Ishikawa (cell line): ENCODE measurements at regions not wholly inside any gene's neighbourhood (a gene's known extent, or its start where the extent isn't known, plus 50 kb on each side); places are given as distances from the start of the nearest gene placed in this dataset.

Experiments used
- CEBPB ChIP-seq: IDR thresholded peaks from 2 replicates; pipeline ENCODE4 v1.6.1; 2012
- CREB1 ChIP-seq: IDR thresholded peaks from 2 replicates; pipeline ENCODE4 v1.6.1; 2012; ENCODE audit warnings: low read depth
- EGR1 ChIP-seq: IDR thresholded peaks from 2 replicates; pipeline ENCODE4 v1.6.1; 2012
- EP300 ChIP-seq: IDR thresholded peaks from 2 replicates; pipeline ENCODE4 v1.6.1; 2012; ENCODE audit warnings: borderline replicate concordance
- FOXM1 ChIP-seq: IDR thresholded peaks from 2 replicates; pipeline ENCODE4 v1.6.1; 2012; ENCODE audit warnings: low read depth, borderline replicate concordance
- NFIC ChIP-seq: IDR thresholded peaks from 2 replicates; pipeline ENCODE4 v1.6.1; 2012
- RAD21 ChIP-seq: IDR thresholded peaks from 2 replicates; pipeline ENCODE4 v1.6.1; 2012; ENCODE audit warnings: low read depth
- TAF1 ChIP-seq: IDR thresholded peaks from 2 replicates; pipeline ENCODE4 v1.6.1; 2012; ENCODE audit warnings: low read depth, mild to moderate bottlenecking
- TCF12 ChIP-seq: IDR thresholded peaks from 2 replicates; pipeline ENCODE4 v1.6.1; 2012; ENCODE audit warnings: low read depth
- TEAD4 ChIP-seq: IDR thresholded peaks from 2 replicates; pipeline ENCODE4 v1.6.1; 2012
- YY1 ChIP-seq: IDR thresholded peaks from 2 replicates; pipeline ENCODE4 v1.6.1; 2012; ENCODE audit warnings: low read depth
- ZBTB7A ChIP-seq: IDR thresholded peaks from 2 replicates; pipeline ENCODE4 v1.6.1; 2012; ENCODE audit warnings: low read depth
- TF ChIP-seq, protein P1 (sequence below): IDR thresholded peaks from 2 replicates; pipeline ENCODE4 v1.6.1; 2012
- TF ChIP-seq, protein P2 (sequence below): IDR thresholded peaks from 2 replicates; pipeline ENCODE4 v1.6.1; 2012
- TF ChIP-seq, protein P3 (sequence below): IDR thresholded peaks from 2 replicates; pipeline ENCODE4 v1.6.1; 2012; ENCODE audit warnings: low read depth, mild to moderate bottlenecking

DNA sequence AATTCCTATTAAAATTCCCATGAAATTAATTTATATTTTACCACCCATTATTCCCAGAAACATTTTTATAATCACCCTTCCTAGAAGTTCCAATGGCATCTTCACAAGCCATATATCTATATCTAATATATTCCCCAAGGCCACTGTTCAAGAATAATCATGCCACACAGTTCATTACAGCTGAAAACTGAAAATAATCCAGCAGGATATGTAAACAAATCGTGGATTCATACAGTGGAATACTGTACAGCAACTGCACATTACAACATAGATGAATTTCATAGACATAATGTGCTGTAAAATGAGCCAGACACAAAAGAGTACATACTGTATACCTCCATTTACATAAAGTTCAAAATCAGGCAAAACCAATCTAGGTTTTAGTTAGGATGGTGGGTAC, 63.9 kb upstream of the SERPINE2 start:
- TF ChIP-seq, protein P1, sequence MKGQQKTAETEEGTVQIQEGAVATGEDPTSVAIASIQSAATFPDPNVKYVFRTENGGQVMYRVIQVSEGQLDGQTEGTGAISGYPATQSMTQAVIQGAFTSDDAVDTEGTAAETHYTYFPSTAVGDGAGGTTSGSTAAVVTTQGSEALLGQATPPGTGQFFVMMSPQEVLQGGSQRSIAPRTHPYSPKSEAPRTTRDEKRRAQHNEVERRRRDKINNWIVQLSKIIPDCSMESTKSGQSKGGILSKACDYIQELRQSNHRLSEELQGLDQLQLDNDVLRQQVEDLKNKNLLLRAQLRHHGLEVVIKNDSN, result no peak
- no peak for TF ChIP-seq YY1
- no peak for TF ChIP-seq TEAD4
- TF ChIP-seq EGR1, result no peak
- TF ChIP-seq TAF1, result no peak
- no peak for TF ChIP-seq CEBPB
- TF ChIP-seq, protein P2, sequence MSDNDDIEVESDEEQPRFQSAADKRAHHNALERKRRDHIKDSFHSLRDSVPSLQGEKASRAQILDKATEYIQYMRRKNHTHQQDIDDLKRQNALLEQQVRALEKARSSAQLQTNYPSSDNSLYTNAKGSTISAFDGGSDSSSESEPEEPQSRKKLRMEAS, result no peak
- no peak for TF ChIP-seq EP300
- no peak for TF ChIP-seq ZBTB7A
- no peak for TF ChIP-seq RAD21
- no peak for TF ChIP-seq NFIC
- TF ChIP-seq, protein P3, sequence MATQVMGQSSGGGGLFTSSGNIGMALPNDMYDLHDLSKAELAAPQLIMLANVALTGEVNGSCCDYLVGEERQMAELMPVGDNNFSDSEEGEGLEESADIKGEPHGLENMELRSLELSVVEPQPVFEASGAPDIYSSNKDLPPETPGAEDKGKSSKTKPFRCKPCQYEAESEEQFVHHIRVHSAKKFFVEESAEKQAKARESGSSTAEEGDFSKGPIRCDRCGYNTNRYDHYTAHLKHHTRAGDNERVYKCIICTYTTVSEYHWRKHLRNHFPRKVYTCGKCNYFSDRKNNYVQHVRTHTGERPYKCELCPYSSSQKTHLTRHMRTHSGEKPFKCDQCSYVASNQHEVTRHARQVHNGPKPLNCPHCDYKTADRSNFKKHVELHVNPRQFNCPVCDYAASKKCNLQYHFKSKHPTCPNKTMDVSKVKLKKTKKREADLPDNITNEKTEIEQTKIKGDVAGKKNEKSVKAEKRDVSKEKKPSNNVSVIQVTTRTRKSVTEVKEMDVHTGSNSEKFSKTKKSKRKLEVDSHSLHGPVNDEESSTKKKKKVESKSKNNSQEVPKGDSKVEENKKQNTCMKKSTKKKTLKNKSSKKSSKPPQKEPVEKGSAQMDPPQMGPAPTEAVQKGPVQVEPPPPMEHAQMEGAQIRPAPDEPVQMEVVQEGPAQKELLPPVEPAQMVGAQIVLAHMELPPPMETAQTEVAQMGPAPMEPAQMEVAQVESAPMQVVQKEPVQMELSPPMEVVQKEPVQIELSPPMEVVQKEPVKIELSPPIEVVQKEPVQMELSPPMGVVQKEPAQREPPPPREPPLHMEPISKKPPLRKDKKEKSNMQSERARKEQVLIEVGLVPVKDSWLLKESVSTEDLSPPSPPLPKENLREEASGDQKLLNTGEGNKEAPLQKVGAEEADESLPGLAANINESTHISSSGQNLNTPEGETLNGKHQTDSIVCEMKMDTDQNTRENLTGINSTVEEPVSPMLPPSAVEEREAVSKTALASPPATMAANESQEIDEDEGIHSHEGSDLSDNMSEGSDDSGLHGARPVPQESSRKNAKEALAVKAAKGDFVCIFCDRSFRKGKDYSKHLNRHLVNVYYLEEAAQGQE, result no peak
- TF ChIP-seq CREB1, result no peak

DNA sequence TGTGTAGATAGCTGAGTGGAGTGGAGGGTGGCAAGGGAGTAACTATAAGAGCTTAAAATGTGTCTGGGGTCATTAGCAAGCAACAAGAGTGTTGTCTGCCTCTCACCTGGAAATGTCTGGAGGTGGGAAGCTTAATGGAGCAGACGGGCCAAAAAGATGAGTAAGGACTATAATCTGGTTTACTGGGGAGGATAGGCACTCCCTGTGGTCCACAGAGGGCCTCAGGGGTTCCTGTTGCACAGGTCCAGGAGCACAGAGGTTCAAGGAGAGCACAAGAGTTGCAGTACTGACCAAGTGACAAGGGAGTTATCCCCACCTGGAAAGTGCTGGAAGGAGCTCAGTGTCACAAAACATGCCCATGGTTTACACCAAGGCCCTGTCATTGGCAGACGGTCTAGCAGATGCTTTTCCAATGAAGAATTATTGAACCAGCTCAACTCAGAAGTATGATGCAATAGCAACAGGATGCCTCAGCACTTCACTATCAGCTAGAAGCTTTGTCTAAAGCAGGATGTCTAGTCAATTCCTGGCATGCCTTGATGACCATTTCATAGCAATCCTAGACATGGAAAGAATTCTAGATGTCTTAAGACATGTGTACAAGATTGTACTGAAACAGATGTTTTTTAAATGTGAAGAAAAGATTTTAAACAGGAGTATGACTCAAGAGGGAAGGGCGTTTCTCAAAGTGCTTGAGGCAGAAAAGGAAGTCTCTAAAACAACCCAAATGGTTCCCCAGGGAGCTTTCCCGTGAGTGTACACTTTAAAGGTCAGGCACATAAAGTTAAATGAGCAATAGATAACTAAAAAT, 62.9 kb upstream of the SERPINE2 start:
- no peak for TF ChIP-seq FOXM1
- no peak for TF ChIP-seq TEAD4
- no peak for TF ChIP-seq NFIC
- TF ChIP-seq CREB1, result no peak
- TF ChIP-seq EGR1, result no peak
- TF ChIP-seq, protein P2, result no peak
- no peak for TF ChIP-seq TCF12

DNA sequence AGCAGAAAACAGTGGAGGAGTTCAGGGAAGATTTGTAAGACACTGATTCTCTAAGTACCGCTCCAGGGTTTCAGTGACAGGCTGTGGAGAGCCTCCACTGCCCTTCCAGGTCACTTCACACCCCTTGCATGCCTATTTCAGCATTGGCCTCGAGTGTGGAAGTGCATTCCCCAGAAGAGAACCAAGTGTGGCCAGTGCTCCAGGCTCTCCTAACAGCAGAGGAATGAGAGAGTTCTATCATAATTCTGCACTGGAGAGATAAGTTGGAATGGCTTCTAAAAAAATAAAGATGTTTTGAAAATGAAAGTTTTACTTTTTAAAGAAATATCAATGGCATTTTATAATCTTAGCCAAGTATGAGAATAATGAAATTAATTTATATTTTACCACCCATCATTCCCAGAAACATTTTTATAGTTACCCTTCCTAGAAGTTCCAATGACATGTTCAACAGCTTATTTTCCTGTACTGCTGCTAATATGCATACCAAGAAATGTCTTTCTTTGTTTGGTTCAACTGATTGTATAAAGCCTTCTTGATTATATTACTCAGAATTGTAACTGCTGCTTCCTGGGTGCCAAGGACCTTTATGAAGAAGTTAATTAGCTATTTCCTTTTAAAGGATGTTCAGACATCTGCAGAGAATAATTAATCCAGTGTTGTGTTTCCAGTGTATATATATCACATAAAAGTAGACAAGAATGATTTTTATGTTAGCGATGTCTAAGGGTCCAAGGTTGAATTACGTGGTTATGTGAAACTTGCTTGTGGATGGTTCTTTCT, 61.0 kb upstream of the SERPINE2 start:
- TF ChIP-seq, protein P2, result no peak
- TF ChIP-seq CEBPB, result no peak
- no peak for TF ChIP-seq ZBTB7A
- no peak for TF ChIP-seq TCF12
- TF ChIP-seq RAD21, result no peak
- TF ChIP-seq, protein P1, result no peak
- no peak for TF ChIP-seq NFIC
- no peak for TF ChIP-seq FOXM1
- no peak for TF ChIP-seq YY1
- TF ChIP-seq, protein P3, result no peak
- TF ChIP-seq EGR1, result no peak
- no peak for TF ChIP-seq TAF1
- TF ChIP-seq EP300, result no peak
- no peak for TF ChIP-seq TEAD4
- no peak for TF ChIP-seq CREB1

DNA sequence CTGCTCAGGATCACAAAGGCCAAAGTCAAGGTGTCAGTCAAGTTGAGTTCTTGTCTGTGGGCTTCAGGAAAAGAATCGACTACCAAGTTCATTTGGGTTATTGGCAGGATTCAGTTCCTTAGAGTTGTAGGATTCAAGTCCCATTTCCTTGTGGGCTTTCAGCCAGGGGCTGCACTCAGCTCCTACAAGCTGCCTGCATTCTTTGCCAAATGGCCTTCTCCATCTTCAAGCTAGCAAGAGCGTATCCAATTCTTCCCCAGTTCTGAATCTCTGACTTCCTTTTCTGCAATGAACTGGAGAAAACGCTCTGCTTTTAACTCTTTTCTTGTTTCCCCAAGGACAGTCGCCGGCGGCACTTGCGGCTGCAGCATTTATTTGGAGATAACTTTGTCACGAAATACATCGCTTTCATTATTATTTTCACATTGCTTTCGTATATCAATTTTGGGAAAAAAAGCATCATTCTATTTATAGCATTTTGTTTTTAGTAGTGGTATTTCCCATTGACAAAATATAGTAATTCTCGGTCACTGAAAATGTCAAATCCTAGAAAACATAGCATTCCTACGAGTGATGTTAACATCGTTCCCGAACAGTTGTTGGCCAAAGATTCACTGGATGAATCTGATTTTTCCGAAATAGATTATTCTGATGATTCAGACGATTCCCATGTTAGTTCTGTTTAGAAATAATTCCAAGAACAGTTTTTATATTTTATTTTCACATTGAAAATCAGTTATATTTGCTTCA, 59.6 kb upstream of the SERPINE2 start:
- TF ChIP-seq YY1 (no peak), CEBPB (no peak), FOXM1 (no peak), TCF12 (no peak), TAF1 (no peak)
- TF ChIP-seq, protein P1, result no peak
